Activated T-cell treated with anti-CD3 and anti-CD28 coated beads, Interleukin-2, amount 50 U/mL, for 72 hours (primary cell): ENCODE measurements at regions not wholly inside any gene's neighbourhood (a gene's known extent, or its start where the extent isn't known, plus 50 kb on each side); places are given as distances from the start of the nearest gene placed in this dataset.

Source experiments
- ATAC-seq, 2 donors: fragments of 150-1000 bp; cut with Tn5 transposase; replicated peaks in 1 of 2; 2 replicates each; pipeline ENCODE4 v1.10.0; 2021; ENCODE audit warnings: moderate library complexity in 2 of 2, mild to moderate bottlenecking in 1 of 2
- DNase-seq, 2 donors: peaks; one replicate each; pipeline ENCODE4 v3.0.0; 2021 to 2022; ENCODE audit warnings: mixed read lengths in 1 of 2
- H3K27ac Mint-ChIP-seq: one replicate; pipeline ENCODE4 v1.8.0; 2022; ENCODE audit warnings: mild to moderate bottlenecking, moderate library complexity, mixed read lengths
- H3K27me3 Mint-ChIP-seq: one replicate; pipeline ENCODE4 v1.8.0; 2022; ENCODE audit warnings: low read depth, mixed read lengths
- H3K36me3 Mint-ChIP-seq, 2 donors: one replicate each; pipeline ENCODE4 v1.8.0; 2022; ENCODE audit warnings: mixed read lengths in 2 of 2, mild to moderate bottlenecking in 1 of 2; ENCODE audit not compliant: insufficient read depth in 2 of 2
- H3K4me1 Mint-ChIP-seq: one replicate; pipeline ENCODE4 v1.8.0; 2022; ENCODE audit warnings: low read depth, mixed read lengths
- H3K4me3 Mint-ChIP-seq, 2 donors: one replicate each; pipeline ENCODE4 v1.8.0; 2022; ENCODE audit warnings: mild to moderate bottlenecking in 2 of 2, mixed read lengths in 2 of 2, moderate library complexity in 2 of 2
- H3K9me3 Mint-ChIP-seq, 2 donors: one replicate each; pipeline ENCODE4 v1.8.0; 2022; ENCODE audit warnings: mixed read lengths in 2 of 2

DNA sequence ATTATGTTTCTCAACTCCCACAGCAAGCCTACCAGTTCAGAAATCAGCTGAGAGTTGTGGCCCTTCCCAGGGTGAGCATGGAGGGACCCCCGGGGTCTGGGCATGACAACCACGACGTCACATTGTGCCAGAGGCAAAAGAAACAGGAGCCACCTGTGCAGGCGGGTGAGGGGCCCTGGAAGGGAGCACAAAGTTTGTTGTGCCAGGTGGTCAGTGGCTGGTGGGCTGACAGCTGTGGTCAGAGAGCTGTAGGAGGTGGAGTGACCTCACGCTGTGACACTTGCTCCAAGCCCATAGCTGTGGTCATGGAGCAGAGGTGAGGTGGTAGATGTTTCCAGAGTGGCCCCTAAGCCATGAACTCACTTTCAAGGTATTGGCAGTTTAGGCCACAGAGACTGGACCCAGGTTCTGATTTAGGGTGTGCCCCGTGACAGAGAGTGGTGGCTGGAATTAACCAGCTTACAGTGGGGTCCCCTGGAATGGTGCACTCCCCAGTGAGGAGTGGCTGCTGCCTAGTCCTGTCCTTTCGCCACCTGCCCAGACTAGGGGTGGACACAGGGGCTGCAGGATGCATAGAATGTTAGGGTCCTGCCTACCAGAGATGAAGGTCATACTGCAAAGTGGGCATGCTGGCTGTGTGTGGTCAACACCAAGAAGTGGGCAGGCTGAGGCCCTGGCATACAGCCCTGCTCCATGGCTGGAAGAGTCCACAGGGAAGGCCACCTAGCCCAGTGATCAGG, 136.4 kb downstream of the GLI2 start:
- no peak overlapping the region for H3K4me3 Mint-ChIP-seq
- no peak overlapping the region for H3K27ac Mint-ChIP-seq

DNA sequence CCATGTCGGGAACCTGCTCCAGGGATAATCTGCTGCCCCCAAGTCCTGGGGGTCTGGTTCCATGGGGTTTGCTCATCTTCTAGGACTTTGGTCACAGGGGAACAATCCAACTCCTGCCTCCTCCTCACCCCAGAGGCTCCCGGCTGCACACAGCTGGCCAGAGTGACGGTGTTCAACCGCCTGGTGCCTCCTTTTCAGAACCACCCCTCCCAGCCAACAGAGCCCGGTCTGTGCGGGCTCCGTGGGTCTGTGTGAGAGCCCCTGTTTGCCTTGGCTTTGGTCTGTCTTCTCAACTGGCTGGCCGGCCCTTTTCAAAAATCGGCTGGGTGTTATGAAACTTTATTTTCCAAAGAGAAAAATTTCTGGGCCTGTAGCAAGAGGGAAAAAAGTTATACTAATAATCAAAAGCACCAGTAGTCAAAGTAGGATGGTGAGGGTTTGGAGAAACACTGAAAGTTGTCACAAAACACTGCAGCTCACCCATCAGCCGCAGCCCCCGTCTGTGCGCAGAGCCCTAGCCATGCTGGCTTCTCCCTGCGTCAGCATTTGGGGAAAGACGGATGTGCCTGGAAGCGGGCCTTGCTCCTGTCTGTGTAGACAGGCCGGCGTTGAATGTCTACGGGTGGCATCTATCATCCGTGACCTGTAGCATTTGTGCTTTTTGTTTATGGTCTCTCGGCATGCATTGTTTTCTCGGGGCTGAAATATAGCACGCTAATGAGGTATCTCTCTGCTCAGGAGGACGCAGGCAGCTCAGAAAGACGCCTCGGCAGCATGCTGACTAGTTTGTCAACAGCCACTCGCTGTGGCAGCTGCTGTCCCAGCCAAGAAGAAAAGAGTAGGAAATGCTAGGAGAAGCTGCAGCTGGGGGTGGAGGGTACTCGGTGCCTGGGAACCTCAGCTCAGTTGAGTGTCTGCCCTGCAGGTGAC, 138.6 kb downstream of the GLI2 start:
- Mint-ChIP-seq H3K27ac (no peak overlapping the region), H3K4me3 (no peak overlapping the region), H3K9me3 (no peaks in the 10 kb centered on the region), H3K4me1 (no peaks in the 10 kb centered on the region), H3K27me3 (peaks cover under 1% of the 10 kb centered on the region), H3K36me3 (no peaks in the 10 kb centered on the region)
- ATAC-seq (no peak), DNase-seq (no peak)

More for the DNA sequence above, 136.4 kb downstream of the GLI2 start:
- ATAC-seq, result no peak
- no peak for DNase-seq
- Mint-ChIP-seq H3K9me3 (no peaks in the 10 kb centered on the region), H3K36me3 (no peaks in the 10 kb centered on the region), H3K4me1 (no peaks in the 10 kb centered on the region), H3K27me3 (peaks cover 22% of the 10 kb centered on the region)

DNA sequence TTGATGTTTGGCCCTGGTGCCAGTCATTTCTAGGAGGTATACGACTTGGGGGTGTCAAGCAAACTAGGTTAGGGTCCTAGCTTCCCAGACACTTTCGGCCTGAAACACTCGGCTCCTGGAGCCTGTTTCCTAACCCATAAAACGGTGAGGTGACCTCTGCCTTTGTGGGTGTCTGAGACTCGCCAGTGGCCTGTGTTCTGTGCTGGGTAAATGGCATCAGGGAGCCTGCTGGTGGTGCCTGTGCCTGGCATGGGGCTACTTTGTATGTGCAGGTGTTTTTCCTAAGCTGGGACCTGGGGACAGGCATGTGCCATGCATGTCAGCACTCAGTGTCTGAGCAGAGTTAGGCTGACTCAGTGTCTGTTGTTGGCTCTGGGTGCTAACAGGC, 139.2 kb downstream of the GLI2 start:
- Mint-ChIP-seq H3K27ac (no peak overlapping the region), H3K9me3 (no peaks in the 10 kb centered on the region), H3K4me1 (no peaks in the 10 kb centered on the region), H3K27me3 (no peaks in the 10 kb centered on the region), H3K36me3 (no peaks in the 10 kb centered on the region), H3K4me3 (no peak overlapping the region)
- no peak for ATAC-seq
- no peak for DNase-seq

DNA sequence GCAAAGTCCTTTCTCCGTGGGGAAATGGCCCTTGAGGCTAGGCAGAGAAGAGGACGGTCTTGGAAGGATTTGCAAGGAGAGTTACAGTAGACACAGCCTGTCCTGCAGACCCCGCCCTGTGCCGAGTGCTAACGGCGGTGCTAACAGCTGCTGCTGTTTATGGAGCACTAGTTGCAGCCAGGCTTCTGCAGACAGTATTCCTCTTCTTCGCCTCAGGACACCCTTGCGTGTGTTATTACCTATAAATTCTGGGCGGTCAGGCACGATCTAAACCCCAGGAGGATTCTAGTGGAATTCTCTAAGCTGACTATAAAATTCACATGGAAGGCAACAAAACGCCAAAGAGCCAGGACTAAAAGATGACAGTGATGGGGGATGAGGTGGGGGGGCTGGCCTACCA, 139.8 kb downstream of the GLI2 start:
- H3K4me3 Mint-ChIP-seq, result no peak overlapping the region
- DNase-seq (no peak), ATAC-seq (no peak)
- no peaks in the 10 kb centered on the region for H3K9me3 Mint-ChIP-seq
- peaks cover 3% of the 10 kb centered on the region for H3K27me3 Mint-ChIP-seq
- no peak overlapping the region for H3K27ac Mint-ChIP-seq
- H3K4me1 Mint-ChIP-seq, result no peaks in the 10 kb centered on the region
- no peaks in the 10 kb centered on the region for H3K36me3 Mint-ChIP-seq

DNA sequence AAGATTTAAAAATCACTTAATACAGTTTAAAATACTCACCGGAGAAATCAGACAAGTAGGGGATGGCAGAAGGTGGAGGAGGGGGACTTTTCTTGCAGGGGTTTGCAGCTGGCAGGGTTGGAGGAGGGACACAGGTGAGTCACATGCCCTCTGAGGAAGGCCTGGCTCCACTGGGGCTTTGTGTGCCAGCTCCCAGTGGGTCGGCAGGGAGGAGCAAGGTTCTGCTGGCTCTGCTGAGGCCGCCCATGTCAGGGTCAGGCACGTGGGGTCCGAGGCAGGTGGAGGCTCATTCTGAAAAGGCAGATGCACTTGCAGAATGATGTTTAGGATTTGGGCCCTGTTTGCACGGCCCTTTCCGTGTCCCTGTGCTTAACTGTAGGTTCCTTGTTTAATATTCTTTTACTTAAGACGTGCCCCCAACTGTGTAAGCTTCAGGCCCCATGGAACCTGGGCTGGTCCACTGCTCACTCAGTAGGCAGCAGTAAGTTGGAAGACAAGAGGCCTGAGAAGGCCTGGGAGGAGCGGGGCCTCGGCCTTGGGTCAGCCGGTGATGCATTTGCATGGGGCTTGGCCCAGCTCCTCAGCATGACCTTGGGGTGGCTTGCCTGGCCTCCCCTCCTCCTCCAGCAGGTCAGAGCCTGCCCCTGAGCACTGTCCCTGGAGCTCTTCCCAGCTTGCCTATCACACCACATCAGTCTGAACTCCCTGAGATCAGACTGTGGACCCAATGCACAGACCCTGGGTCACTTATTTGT, 141.0 kb downstream of the GLI2 start:
- ATAC-seq (no peak), DNase-seq (no peak)
- no peaks in the 10 kb centered on the region for H3K9me3 Mint-ChIP-seq
- no peaks in the 10 kb centered on the region for H3K36me3 Mint-ChIP-seq
- H3K4me1 Mint-ChIP-seq, result no peaks in the 10 kb centered on the region
- H3K4me3 Mint-ChIP-seq, result no peak overlapping the region
- peaks cover 6% of the 10 kb centered on the region for H3K27me3 Mint-ChIP-seq
- H3K27ac Mint-ChIP-seq, result no peak overlapping the region

DNA sequence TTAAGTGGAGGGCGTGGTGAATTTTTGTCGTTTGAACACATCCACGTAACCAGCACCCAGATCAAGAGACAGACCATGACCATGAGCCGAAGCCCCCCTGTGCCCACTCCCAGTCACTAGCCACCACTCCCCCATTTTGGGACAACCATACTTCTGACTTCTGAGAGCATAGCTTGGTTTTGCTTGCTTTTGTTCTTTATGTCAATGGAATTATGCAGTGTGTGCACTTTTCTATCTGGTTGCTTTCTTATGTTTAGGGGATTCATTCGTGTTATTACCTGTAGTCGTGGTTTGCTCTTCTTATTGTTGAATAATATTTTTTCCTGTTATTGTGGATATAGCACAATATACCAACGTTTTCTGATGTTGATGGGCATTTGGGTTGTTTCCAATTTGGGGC, 141.7 kb downstream of the GLI2 start:
- H3K4me3 Mint-ChIP-seq, result no peak overlapping the region
- ATAC-seq (no peak), DNase-seq (no peak)
- H3K27ac Mint-ChIP-seq, result no peak overlapping the region
- no peaks in the 10 kb centered on the region for H3K4me1 Mint-ChIP-seq
- no peaks in the 10 kb centered on the region for H3K9me3 Mint-ChIP-seq
- no peaks in the 10 kb centered on the region for H3K36me3 Mint-ChIP-seq
- H3K27me3 Mint-ChIP-seq, result peaks cover 6% of the 10 kb centered on the region

DNA sequence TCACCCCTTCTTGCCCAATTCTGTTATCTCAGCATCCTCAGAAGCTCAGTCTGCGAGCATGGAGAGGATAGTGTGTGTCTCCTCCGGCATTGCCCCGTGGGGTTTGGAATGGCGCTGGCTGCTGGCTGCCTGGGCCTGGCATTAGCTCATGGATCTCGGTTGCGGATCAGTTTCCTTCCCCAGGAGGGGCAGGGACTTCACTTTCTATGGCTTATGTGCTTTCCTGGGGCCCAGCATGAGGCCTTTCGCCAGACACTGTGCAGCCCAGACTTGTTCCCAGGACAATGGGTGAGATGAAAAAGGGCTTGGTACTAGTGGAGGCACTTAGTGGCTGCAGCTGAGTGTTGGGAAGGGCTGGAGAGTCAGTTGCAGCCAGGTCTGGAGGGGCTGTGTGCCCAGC, 143.3 kb downstream of the GLI2 start:
- DNase-seq, result no peak
- Mint-ChIP-seq H3K27ac (no peak overlapping the region), H3K36me3 (no peaks in the 10 kb centered on the region), H3K9me3 (no peaks in the 10 kb centered on the region), H3K4me1 (no peaks in the 10 kb centered on the region), H3K27me3 (peaks cover 6% of the 10 kb centered on the region), H3K4me3 (no peak overlapping the region)
- ATAC-seq, result no peak

DNA sequence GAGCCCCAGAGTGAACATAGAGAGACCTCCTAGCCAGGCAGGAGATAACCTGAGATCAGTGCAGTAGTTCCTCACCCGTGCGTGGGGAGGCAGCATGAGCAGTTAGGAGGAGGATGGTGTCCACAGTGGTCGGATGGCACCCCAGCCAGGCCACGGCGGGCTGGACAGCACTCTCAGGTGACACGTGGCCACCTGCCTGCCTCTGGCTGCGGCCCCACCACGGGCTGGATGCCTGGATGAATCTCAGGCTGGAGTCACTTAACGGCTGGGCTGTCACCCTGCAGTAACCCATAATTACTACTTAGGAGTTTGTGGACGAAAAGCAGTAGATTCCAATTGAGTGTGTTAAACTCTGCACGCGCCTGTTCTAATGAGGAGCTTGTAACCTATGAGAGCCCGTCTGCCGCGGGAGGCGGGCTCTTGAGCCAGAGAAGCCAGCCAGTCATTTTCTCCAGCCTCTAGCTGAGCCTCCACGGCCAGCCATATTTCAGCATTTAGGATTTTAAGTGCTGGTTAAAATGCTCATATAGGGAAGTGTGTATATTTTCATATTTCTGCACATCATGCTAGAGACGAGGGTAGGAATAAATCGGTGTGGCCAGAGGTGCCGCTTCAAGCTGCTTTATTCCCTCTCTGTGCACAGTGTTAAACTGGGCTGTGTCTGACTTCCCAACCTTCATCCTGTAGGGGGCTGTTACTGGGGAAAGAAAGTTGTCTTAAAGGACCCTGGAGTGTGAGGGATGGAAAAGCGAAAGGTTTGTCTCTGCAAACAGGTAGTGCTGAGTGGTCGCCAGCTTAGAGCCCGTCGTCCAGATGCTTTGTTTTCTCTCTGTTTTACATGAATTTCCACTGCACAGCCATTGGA, 144.0 kb downstream of the GLI2 start:
- H3K4me1 Mint-ChIP-seq, result no peaks in the 10 kb centered on the region

DNA sequence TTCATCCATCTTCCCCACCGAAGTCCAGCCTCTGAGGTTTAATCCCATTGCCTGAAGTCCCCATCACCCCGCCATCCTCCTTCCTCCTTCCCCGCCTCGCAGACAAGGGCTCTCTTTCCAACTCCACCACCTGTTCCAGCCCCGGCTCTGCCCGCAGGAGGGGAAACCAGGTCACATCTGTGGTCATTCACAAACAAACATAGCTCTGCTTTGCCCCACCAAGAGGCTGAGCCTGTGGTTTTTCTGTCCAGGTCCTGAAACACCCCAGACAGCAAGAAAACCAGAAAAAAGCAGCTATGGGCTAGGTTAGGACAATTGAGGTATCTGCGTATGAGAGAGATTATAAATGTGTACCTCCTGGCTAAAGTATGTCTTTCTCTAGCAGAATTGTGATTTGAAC, 144.7 kb downstream of the GLI2 start:
- Mint-ChIP-seq H3K4me3 (no peak overlapping the region), H3K9me3 (no peaks in the 10 kb centered on the region), H3K4me1 (no peaks in the 10 kb centered on the region), H3K36me3 (no peaks in the 10 kb centered on the region), H3K27ac (no peak overlapping the region), H3K27me3 (peaks cover 6% of the 10 kb centered on the region)
- no peak for DNase-seq
- no peak for ATAC-seq

More for the DNA sequence above, 144.0 kb downstream of the GLI2 start:
- Mint-ChIP-seq H3K27me3 (peaks cover 6% of the 10 kb centered on the region), H3K36me3 (no peaks in the 10 kb centered on the region), H3K4me3 (no peak overlapping the region), H3K27ac (no peak overlapping the region), H3K9me3 (no peaks in the 10 kb centered on the region)
- DNase-seq (no peak), ATAC-seq (no peak)

DNA sequence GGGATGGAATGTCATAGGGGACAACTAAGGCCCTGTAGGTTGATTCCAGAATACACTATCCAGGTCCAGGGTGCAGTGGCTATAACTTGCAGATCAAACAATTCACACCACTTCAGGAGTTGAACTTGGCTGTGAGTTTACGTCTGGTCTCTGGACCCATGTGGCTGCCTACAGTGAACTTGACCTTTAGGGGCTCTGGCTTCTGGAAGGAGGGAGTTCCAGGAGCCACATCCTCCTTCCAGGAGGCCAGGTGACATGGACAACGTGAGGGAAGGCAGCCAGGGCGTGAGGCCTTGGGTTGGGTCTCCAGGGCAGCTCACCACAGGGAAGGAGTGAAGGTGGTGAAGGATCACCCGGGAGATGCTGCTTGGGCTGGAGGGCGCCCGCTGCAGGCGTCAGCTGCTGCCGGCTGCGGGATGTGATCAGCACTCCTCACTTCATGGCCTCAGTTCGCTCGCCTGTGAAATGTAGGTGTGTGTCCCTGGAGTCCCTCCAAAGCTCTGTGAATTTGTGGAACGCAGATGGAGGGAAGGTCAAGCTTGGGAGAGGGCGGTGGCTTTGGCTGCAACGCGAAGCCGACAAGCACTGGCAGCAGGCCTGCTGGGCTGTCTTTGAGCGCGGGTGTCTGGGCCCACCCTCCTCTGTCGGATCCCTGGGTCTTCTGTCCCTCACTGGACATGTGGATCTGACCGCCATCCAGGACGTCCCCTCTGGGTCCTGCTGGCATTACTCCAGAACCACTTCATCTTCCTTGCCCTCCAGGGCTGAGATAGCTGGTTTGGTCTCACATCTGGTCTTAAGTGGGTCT, 146.5 kb downstream of the GLI2 start:
- Mint-ChIP-seq H3K27ac (no peak overlapping the region), H3K36me3 (no peaks in the 10 kb centered on the region), H3K9me3 (no peaks in the 10 kb centered on the region), H3K4me3 (no peak overlapping the region), H3K4me1 (no peaks in the 10 kb centered on the region), H3K27me3 (peaks cover 6% of the 10 kb centered on the region)
- ATAC-seq (no peak), DNase-seq (no peak)

DNA sequence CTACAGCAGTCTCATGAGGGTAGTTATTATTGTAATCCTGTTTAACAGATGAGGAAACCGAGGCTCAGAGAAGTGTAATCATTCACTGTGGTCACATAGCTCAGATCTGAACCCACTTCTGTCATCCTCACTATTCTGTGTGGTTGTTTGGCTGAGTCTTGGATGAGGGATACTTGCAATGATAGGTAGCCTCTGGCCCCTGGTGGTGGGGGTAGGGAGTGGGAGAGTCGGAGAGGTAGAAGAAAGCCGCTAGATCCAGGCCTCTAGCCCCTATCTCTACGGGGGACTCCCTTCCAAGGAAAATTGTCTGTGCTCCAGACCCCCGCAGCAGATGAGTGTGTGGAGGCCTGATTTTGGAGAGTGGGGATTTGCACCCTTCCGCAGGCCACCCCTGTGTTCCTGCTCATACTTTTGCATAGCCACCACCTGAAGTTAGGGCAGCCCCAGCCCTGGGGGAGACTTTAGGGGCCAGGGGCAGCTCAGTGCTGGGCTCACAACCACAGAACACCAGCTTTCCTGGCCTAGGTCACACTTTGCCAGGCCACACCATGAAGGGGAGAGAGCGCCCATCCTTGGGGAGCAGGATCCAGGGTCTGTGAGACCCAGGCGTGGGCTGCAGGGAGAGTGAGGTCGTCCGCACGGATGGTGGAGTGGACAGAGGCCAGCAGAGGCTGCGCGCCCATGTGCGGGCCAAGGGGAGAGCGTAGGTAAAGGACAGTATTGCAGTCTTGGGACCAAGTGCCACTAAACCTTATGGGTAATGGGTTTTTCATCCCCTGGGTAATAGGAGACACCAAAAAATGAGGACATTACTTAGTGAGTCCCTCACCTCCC, 148.2 kb downstream of the GLI2 start:
- DNase-seq (no peak), ATAC-seq (no peak)
- Mint-ChIP-seq H3K9me3 (no peaks in the 10 kb centered on the region), H3K4me3 (no peak overlapping the region), H3K27me3 (peaks cover 6% of the 10 kb centered on the region), H3K27ac (no peak overlapping the region), H3K36me3 (no peaks in the 10 kb centered on the region), H3K4me1 (no peaks in the 10 kb centered on the region)
